ENCODE measurements at regions not wholly inside any gene's neighbourhood (a gene's known extent, or its start where the extent isn't known, plus 50 kb on each side); places are given as distances from the start of the nearest gene placed in this dataset.

DNA sequence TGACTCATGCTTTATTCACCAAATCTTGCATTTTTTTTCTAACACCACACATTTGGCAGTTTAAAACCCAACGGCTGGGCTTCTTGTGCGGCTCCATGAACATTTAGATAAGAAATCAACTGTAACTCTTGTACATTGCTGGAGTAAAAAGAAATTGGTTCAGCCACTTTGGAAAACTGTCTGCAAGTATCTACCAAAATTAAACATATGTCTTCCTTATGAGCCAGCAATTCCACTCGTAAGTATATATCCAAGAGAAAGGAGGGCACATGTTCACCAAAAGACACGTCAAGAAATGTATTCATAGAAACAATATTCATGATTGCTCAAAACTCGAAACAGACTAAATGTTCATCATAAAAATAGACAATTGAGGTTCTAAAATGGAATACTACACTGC, 291.9 kb upstream of the POU1F1 start:
- TF ChIP-seq ZNF274 (IDR thresholded peaks at IDR 0.05; ENCODE audit: low read depth, low read length) (no peak), SUZ12 (IDR thresholded peaks at IDR 0.05; ENCODE audit: extremely low read depth, insufficient read depth, insufficient read length) (no peak)

Data from NT2/D1 (cell line).